HCT116 (cell line): ENCODE measurements at regions not wholly inside any gene's neighbourhood (a gene's known extent, or its start where the extent isn't known, plus 50 kb on each side); places are given as distances from the start of the nearest gene placed in this dataset.

Source experiments
- CTCF ChIP-seq, 3 experiments: fragments of 200-600 bp in 1 of 3; sonication (generic) in 1 of 3; IDR thresholded peaks in 2 of 3; conservative IDR thresholded peaks in 1 of 3; 2 replicates each; pipeline ENCODE4 v1.5.1; 2012 to 2017; ENCODE audit warnings: low read depth in 2 of 3, low read length in 2 of 3, antibody characterized with exemption in 1 of 3, borderline replicate concordance in 1 of 3, control low read depth in 1 of 3, mild to moderate bottlenecking in 1 of 3, mixed read lengths in 1 of 3, mixed run types in 1 of 3, moderate library complexity in 1 of 3; ENCODE audit not compliant: insufficient read depth in 1 of 3
- ELF1 ChIP-seq: IDR thresholded peaks from 2 replicates; pipeline ENCODE4 v1.6.1; 2012; ENCODE audit warnings: low read depth, borderline replicate concordance
- EZH2 ChIP-seq: fragments of 200-600 bp; sonication (generic); IDR thresholded peaks from 2 replicates; pipeline ENCODE4 v1.6.1; 2017; ENCODE audit warnings: antibody characterized with exemption, mixed run types
- EZH2phosphoT487 ChIP-seq: fragments of 200-600 bp; IDR thresholded peaks from 2 replicates; pipeline ENCODE4 v1.6.1; 2018; ENCODE audit warnings: antibody characterized with exemption, borderline replicate concordance
- POLR2A ChIP-seq: IDR thresholded peaks from 2 replicates; pipeline ENCODE4 v1.7.0; 2011; ENCODE audit warnings: borderline replicate concordance; ENCODE audit not compliant: insufficient read depth, insufficient read length; ENCODE audit errors: extremely low read depth
- RAD21 ChIP-seq: IDR thresholded peaks from 2 replicates; pipeline ENCODE4 v1.6.1; 2012; ENCODE audit warnings: low read depth, mild to moderate bottlenecking

GRCh38 chr6:121539439-121539838 is 104.0 kb downstream of the GJA1 start:
- TF ChIP-seq RAD21 (no peak), CTCF (IDR thresholded peaks at IDR 0.05 in 2 of 3, conservative IDR thresholded peaks at IDR 0.05 in 1 of 3; ENCODE audit: borderline replicate concordance in 1 of 3, insufficient read depth in 1 of 3, low read depth in 2 of 3, low read length in 2 of 3) (no peak), EZH2 (no peak), ELF1 (no peak), EZH2phosphoT487 (no peak), POLR2A (no peak)
